Esophagus squamous epithelium (tissue), 4 donors: ENCODE measurements at regions not wholly inside any gene's neighbourhood (a gene's known extent, or its start where the extent isn't known, plus 50 kb on each side); places are given as distances from the start of the nearest gene placed in this dataset.

Experiments used
- POLR2A ChIP-seq, 4 donors: fragments of 450-650 bp; IDR thresholded peaks; one replicate each; pipeline ENCODE4 v1.6.1; 2017; ENCODE audit warnings: antibody characterized with exemption in 4 of 4, mild to moderate bottlenecking in 4 of 4, moderate library complexity in 3 of 4
- TF ChIP-seq, protein P1 (sequence below), 6 experiments: fragments of 450-650 bp in 4 of 6; fragments of 200-600 bp in 2 of 6; sonication (generic) in 2 of 6; IDR thresholded peaks; one replicate each; pipeline ENCODE4 v1.5.1; 2016 to 2019; ENCODE audit warnings: antibody characterized with exemption in 6 of 6, mild to moderate bottlenecking in 4 of 6, moderate library complexity in 4 of 6

DNA sequence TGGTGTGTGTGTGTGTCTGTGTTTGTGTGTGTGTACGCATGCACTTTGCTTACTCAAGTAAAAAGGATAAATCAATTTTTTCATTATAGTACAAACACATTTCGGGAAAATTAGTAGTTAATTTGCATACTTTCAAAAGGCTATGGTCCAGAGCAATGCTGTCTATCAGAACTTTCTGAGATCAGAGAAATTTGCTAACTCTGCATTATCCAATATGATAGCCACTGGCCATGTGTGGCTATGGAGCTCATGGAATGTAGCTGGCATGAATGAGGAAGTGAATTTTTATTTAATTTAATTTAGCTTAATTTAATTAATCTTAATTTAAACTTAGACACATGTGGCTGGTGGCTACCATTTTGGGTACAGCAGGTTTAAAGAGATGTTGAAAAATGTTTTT lies 289.6 kb downstream of the MAT2B start:
- TF ChIP-seq POLR2A (IDR thresholded peaks at IDR 0.05): no peak
- TF ChIP-seq, protein P1, sequence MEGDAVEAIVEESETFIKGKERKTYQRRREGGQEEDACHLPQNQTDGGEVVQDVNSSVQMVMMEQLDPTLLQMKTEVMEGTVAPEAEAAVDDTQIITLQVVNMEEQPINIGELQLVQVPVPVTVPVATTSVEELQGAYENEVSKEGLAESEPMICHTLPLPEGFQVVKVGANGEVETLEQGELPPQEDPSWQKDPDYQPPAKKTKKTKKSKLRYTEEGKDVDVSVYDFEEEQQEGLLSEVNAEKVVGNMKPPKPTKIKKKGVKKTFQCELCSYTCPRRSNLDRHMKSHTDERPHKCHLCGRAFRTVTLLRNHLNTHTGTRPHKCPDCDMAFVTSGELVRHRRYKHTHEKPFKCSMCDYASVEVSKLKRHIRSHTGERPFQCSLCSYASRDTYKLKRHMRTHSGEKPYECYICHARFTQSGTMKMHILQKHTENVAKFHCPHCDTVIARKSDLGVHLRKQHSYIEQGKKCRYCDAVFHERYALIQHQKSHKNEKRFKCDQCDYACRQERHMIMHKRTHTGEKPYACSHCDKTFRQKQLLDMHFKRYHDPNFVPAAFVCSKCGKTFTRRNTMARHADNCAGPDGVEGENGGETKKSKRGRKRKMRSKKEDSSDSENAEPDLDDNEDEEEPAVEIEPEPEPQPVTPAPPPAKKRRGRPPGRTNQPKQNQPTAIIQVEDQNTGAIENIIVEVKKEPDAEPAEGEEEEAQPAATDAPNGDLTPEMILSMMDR (IDR thresholded peaks at IDR 0.05): no peak
